Heart left ventricle (tissue), 13 donors: ENCODE measurements at regions not wholly inside any gene's neighbourhood (a gene's known extent, or its start where the extent isn't known, plus 50 kb on each side); places are given as distances from the start of the nearest gene placed in this dataset.

Source experiments
- POLR2A ChIP-seq, 2 donors: fragments of 450-650 bp; IDR thresholded peaks; one replicate each; pipeline ENCODE4 v1.6.1; 2017; ENCODE audit warnings: antibody characterized with exemption in 2 of 2, mild to moderate bottlenecking in 2 of 2, moderate library complexity in 2 of 2
- TF ChIP-seq, protein P1 (sequence below), 12 donors: fragments of 200-600 bp; sonication (generic) in 4 of 12; IDR thresholded peaks; one replicate each; pipeline versions ENCODE4 v1.5.0 to v1.8.0; 2018 to 2022; ENCODE audit warnings: antibody characterized with exemption in 12 of 12, mild to moderate bottlenecking in 5 of 12
- donor health status: ischemic (EF 13 %, LVEDD 7.1; RV severe dilation, severe dysfunction).
- donor health status: DM: no; HTN: yes; CAD: no.
- donor health status: DM: no; HTN: no; CAD: no.
- donor health status: ischemic (EF 25% LVEDD 6.9; RV normal size, moderate dysfunction).
- donor health status: ischemic (EF 25% LVEDD 5.7; RV mildly dilated, moderate dysfunction).
- donor health status: ischemic (EF 35%, LVEDD 5.7; RV mildly dilated, moderate dysfunction).
- donor health status: nonischemic (EF 11% LVEDD 7.7; RV severe dilation, severe dysfunction).
- donor health status: DM: yes; HTN: yes; CAD: no.
- donor health status: PGD.
- donor health status: ischemic (EF 29% LVEDD 5.4; RV normal size, mild dysfunction).
- donor health status: nonischemic (EF 23%, LVEDD 6.1; RV moderate dilation, normal function).

DNA sequence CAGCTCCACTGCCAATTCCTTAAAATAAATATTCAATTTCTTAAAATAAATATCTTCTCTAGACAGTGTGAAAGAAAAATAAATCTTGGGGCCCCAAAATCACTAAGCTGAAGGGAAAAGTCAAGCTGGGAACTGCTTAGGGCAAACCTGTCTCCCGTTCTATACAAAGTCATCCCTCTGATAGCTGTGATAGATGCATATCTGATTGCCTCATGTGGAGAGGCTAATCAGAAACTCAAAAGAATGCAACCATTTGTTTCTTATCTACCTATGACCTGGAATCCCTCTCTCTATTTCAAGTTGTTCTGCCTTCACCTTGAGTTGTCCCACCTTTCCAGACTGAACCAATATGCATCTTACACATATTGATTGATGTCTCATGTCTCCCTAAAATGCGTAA lies 889.8 kb downstream of the TRHDE start:
- TF ChIP-seq, protein P1, sequence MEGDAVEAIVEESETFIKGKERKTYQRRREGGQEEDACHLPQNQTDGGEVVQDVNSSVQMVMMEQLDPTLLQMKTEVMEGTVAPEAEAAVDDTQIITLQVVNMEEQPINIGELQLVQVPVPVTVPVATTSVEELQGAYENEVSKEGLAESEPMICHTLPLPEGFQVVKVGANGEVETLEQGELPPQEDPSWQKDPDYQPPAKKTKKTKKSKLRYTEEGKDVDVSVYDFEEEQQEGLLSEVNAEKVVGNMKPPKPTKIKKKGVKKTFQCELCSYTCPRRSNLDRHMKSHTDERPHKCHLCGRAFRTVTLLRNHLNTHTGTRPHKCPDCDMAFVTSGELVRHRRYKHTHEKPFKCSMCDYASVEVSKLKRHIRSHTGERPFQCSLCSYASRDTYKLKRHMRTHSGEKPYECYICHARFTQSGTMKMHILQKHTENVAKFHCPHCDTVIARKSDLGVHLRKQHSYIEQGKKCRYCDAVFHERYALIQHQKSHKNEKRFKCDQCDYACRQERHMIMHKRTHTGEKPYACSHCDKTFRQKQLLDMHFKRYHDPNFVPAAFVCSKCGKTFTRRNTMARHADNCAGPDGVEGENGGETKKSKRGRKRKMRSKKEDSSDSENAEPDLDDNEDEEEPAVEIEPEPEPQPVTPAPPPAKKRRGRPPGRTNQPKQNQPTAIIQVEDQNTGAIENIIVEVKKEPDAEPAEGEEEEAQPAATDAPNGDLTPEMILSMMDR (IDR thresholded peaks at IDR 0.05): no peak
- TF ChIP-seq POLR2A (IDR thresholded peaks at IDR 0.05): no peak
